ENCODE measurements at regions not wholly inside any gene's neighbourhood (a gene's known extent, or its start where the extent isn't known, plus 50 kb on each side); places are given as distances from the start of the nearest gene placed in this dataset.

DNA sequence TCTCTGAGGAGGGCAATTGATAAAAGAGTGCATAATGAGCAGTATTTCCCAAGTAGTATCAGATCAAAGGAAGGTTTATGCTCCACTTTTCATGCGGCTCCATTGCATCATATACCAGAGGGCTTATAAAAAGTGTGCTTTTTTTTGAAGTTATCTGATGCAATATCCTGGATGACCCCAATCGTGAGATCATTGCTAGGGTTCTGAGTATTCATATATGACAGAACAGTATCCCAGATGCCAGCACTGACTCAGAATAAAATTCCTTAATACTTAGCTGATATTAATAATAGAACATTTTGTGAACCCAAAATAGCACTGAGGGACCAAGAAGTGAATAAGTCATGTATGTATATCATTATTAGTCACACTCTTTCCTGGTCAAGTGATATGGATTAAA lies 945.5 kb upstream of the AGA start:
- intact Hi-C loops (cut with DNase I), result no loop called here
- no peak for ATAC-seq
- DNase-seq (ENCODE audit: low spot score), result no peak

DNA sequence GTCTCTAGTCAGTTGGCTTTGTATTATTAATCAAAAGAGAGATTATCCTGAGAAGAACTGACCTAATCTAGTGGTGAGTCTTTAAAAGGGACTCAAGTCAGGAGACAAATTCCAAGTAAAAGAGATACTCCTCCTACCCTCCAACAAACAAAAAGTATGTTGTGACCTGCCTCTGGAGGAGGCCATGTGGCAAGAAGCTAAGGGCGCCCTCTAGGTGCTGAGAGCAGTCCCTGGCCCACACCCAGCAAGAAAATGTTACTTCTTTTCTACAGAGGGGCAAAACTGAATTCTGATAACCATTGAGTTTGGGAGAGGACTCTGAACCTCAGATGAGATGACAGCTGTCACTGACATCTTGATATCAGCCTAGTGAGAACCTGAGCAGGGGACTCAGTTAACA lies 953.6 kb upstream of the AGA start:
- DNase-seq (ENCODE audit: low spot score) (no peak), ATAC-seq (no peak)
- intact Hi-C loops (cut with DNase I), result no loop called here

DNA sequence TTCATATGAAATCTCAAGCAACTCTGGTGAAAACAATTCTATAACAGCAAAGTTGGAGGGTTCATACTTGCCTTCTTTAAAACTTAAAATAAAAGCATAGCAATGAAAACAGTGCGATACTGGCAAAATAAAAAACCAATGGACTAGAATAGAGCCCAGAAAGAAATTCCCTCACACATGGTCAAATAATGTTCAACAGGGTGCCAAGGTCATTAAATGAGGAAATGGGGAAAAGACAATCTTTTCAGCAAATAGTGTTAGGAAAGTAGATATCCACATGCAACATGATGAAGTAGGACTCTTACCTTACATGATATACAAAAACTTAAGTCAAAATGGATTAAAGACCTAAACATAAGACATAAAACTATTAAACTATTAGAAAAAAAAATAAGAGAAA lies 970.2 kb upstream of the AGA start:
- intact Hi-C loops (cut with DNase I), result no loop called here
- DNase-seq (ENCODE audit: low spot score), result no peak
- no peak for ATAC-seq

- intact Hi-C loops (cut with DNase I), result no loop called here
- DNase-seq (ENCODE audit: low spot score), result no peak
- no peak for ATAC-seq
Measured at GRCh38 chr4:178414042-178414441, 971.8 kb upstream of the AGA start.

- peak; percentile 34 for ATAC-seq
- intact Hi-C loops (cut with DNase I), result no loop called here
- DNase-seq (ENCODE audit: low spot score), result no peak
Measured at GRCh38 chr4:178414881-178415446, 972.7 kb upstream of the AGA start.

GRCh38 chr4:178415925-178416324 lies 973.7 kb upstream of the AGA start:
- ATAC-seq (peak; percentile 48), DNase-seq (ENCODE audit: low spot score) (no peak)
- intact Hi-C loops (cut with DNase I), result no loop called here

DNA sequence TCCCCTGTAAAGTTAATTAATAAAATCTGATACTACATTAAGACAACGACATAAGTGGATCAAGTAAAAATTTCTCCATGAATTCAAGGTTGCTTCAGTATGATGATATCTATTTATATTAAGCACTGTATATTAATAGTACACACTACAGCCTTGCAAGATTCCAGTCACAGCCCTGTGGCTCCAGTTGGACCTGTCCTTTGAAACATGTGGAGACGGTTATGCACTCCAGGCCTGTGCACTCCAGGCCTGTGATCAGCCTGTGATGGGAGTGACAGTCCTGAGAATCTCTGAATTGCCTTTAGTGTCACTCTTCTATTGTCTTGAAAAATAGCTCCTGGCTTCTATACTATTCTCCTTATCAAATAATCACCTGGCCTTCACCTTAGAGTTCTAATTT lies 981.1 kb upstream of the AGA start:
- intact Hi-C loops (cut with DNase I), result no loop called here
- ATAC-seq, result no peak
- no peak for DNase-seq (ENCODE audit: low spot score)

- intact Hi-C loops (cut with DNase I), result no loop called here
- DNase-seq (ENCODE audit: low spot score), result no peak
- ATAC-seq, result no peak
Measured at GRCh38 chr4:178426871-178427270, 984.6 kb upstream of the AGA start.

DNA sequence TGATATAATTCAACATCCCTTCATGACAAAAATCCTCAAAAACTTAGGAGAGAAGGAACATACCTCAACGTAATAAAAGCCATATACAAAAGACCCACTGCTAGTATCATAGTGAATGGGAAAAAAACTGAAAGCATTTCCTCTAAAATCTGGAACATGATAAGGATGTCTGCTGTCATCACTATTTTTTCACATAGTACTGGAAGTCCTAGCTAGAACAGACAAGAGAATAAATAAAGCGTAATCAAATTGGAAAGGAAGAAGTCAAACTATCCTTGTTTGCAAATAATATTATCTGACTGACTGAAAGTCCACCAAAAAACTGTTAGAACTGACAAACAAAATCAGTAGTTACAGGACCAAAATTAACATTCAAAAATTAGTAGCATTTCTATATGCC lies 985.4 kb upstream of the AGA start:
- intact Hi-C loops (cut with DNase I), result no loop called here
- ATAC-seq (no peak), DNase-seq (ENCODE audit: low spot score) (no peak)

DNA sequence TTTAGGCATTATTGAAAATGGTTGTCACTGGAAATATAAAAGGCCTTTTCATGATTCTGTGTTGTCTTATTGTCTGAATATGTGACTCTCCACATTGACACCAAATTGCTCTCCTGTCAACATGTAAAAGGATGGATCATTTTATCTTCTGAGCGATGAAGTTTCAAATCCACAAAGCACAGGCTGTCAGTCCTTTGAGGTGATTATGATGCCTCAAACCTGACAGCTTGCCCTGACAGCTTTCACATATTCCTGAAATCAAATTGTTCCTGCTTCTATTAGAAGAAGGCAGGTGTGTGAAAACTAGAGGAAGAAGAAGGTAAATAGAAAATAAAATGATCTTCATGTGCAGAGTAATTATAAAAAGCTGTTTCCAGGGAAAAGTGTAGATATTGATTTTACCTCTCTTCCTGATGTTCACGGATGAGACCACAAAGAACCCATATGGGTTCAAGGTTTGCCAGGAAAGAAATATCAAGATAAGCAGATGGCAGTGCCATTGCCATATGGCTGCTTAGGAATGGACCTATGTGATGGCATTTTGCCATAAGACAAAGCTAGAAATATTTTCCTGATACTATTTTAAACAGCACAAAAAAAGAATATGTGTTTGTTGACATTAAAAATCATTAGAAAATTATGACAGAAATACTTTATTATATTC lies 1006.3 kb upstream of the AGA start:
- ATAC-seq (no peak), DNase-seq (ENCODE audit: low spot score) (no peak)
- intact Hi-C loops (cut with DNase I), result no loop called here

DNA sequence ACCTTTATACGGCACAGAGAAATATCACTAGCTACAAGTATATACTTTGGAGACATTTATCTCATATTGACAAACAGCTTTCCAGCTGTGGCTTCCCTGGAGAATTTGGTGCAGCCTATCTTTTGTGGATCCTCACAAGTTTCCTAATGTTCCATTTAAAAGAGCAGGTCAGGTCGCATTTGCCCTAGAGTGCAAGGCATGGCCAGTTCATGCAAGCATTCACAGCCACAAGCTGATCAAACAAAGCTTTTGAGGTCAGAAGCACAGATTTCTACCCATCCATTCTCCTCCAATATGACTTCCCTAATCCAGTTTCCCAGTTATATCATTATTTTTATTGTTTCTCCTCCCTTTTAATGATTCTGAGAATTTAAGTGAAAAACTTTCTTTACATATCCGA lies 1008.4 kb upstream of the AGA start:
- intact Hi-C loops (cut with DNase I), result no loop called here
- DNase-seq (ENCODE audit: low spot score) (no peak), ATAC-seq (no peak)

- ATAC-seq (no peak), DNase-seq (ENCODE audit: low spot score) (no peak)
- intact Hi-C loops (cut with DNase I), result no loop called here
Measured at GRCh38 chr4:178453057-178453456, 1010.8 kb upstream of the AGA start.

DNA sequence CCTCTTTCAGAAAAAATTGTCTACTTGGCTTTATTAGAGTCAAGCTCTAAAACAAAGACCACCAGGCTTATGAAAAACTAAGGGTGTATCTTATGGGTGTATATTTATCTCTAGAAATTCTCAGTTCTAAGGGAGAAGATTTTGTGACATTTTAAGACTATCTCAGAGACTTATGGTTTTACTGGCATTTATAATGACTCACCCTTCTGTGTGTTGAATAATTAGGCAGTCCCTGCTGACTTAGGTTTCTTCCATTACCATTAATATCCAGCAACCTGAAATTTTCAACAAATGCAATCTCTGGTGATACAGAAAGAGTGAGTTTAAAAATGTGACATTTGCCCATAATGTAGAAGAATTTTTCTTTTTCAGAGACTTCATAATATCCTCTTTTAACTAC lies 1015.0 kb upstream of the AGA start:
- no peak for DNase-seq (ENCODE audit: low spot score)

GRCh38 chr4:178462710-178463109 lies 1020.5 kb upstream of the AGA start:
- DNase-seq (ENCODE audit: low spot score) (no peak), ATAC-seq (no peak)
- intact Hi-C loops (cut with DNase I), result no loop called here

More for the DNA sequence above, 1015.0 kb upstream of the AGA start:
- intact Hi-C loops (cut with DNase I), result no loop called here
- no peak for ATAC-seq

- DNase-seq (ENCODE audit: low spot score) (no peak), ATAC-seq (no peak)
- intact Hi-C loops (cut with DNase I), result no loop called here
Measured at GRCh38 chr4:178463747-178464146, 1021.5 kb upstream of the AGA start.

- ATAC-seq, result no peak
- intact Hi-C loops (cut with DNase I), result no loop called here
- no peak for DNase-seq (ENCODE audit: low spot score)
Measured at GRCh38 chr4:178470996-178471784, 1029.0 kb upstream of the AGA start.

GRCh38 chr4:178471994-178472393 lies 1029.8 kb upstream of the AGA start:
- intact Hi-C loops (cut with DNase I), result no loop called here
- DNase-seq (ENCODE audit: low spot score) (no peak), ATAC-seq (no peak)

GRCh38 chr4:178480105-178480504 lies 1037.9 kb upstream of the AGA start:
- intact Hi-C loops (cut with DNase I), result no loop called here
- ATAC-seq, result no peak
- DNase-seq (ENCODE audit: low spot score), result no peak

DNA sequence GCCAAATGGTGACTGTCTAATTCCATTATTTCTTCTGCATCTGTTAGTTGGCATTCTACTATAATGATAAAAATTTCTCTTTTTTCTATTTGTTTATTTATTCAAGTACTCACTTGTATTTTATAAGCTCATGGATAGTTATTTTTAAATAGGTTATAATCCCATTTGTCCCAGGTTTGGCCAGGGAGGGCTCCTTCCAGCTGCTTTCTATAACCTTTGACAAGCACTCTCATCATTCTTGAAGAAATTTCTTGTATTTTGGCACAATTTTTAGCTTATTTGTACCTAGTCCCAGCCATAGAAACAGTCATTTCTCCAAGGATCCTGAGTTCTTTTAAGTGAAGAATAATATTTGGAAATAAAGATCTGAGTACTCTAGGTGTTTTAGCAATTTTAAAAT lies 1038.6 kb upstream of the AGA start:
- ATAC-seq (no peak), DNase-seq (ENCODE audit: low spot score) (no peak)
- intact Hi-C loops (cut with DNase I), result no loop called here

DNA sequence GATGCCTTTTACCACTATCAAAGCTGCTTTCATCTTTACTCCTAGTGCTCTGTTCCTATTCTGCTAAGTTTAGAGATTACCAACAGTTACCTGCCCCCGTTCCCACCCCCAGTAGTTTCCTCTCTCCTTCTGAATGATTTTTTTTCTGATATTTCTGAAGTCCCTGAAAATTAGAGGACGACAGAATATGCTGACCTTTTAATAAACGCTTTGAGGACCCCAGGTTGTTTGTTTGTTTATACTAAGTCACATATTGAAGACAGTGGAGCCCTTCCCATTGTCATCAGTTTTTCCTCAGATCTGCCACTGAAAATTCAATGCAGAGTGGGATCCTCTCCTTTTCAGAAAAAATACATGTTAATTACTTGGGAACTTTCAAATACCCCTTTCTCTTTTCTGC lies 1039.3 kb upstream of the AGA start:
- no peak for ATAC-seq
- DNase-seq (ENCODE audit: low spot score), result no peak
- intact Hi-C loops (cut with DNase I), result no loop called here

DNA sequence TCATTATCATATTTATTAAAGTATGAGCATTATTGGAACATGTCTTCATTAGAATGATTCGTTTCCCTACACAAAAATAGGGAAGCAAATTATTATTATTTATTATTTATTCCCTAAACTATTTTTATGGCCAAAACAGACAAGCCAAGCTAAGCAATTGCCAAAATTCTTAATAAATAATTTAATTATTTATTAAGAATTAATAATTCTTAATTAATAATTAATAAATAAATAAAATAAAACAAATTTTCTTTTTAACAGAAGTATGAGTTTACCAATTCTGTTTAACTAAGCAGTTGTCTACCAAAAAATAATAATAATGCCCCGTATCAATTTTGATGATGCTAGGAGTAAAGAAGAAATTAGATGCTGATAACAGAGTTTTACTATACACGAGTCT lies 1080.8 kb upstream of the AGA start:
- intact Hi-C loops (cut with DNase I), result no loop called here
- ATAC-seq (no peak), DNase-seq (ENCODE audit: low spot score) (no peak)
